ENCODE measurements at regions not wholly inside any gene's neighbourhood (a gene's known extent, or its start where the extent isn't known, plus 50 kb on each side); places are given as distances from the start of the nearest gene placed in this dataset.

- DNase-seq (ENCODE audit: low spot score) = no peak
Measured at GRCh38 chr4:17336986-17337385, 174.9 kb downstream of the QDPR start.

- peak; percentile 33 for DNase-seq (ENCODE audit: low spot score)
Measured at GRCh38 chr4:17336524-17336961, 175.3 kb downstream of the QDPR start.

GRCh38 chr4:17336069-17336468, 175.8 kb downstream of the QDPR start:
- DNase-seq (ENCODE audit: low spot score) = no peak

- DNase-seq (ENCODE audit: low spot score) = no peak
Measured at GRCh38 chr4:17335371-17335770, 176.5 kb downstream of the QDPR start.

GRCh38 chr4:17332478-17332877, 179.4 kb downstream of the QDPR start:
- no peak for DNase-seq (ENCODE audit: low spot score)

GRCh38 chr4:17329046-17329445, 182.8 kb downstream of the QDPR start:
- no peak for DNase-seq (ENCODE audit: low spot score)

- DNase-seq (ENCODE audit: low spot score) = no peak
Measured at GRCh38 chr4:17328141-17328815, 183.6 kb downstream of the QDPR start.

- no peak for DNase-seq (ENCODE audit: low spot score)
Measured at GRCh38 chr4:17327591-17327990, 184.3 kb downstream of the QDPR start.

GRCh38 chr4:17326756-17327155, 185.1 kb downstream of the QDPR start:
- DNase-seq (ENCODE audit: low spot score) = no peak

- DNase-seq (ENCODE audit: low spot score) = no peak
Measured at GRCh38 chr4:17325098-17325497, 186.8 kb downstream of the QDPR start.

GRCh38 chr4:17324386-17324830, 187.5 kb downstream of the QDPR start:
- DNase-seq (ENCODE audit: low spot score) = peak; percentile 22

GRCh38 chr4:17323554-17324385, 188.1 kb downstream of the QDPR start:
- no peak for DNase-seq (ENCODE audit: low spot score)

- DNase-seq (ENCODE audit: low spot score) = no peak
Measured at GRCh38 chr4:17322514-17322913, 189.4 kb downstream of the QDPR start.

GRCh38 chr4:17320046-17320445, 191.8 kb downstream of the QDPR start:
- no peak for DNase-seq (ENCODE audit: low spot score)

GRCh38 chr4:17317526-17317925, 194.4 kb downstream of the QDPR start:
- DNase-seq (ENCODE audit: low spot score) = no peak

GRCh38 chr4:17316566-17316965, 195.3 kb downstream of the QDPR start:
- no peak for DNase-seq (ENCODE audit: low spot score)

GRCh38 chr4:17315459-17315858, 196.4 kb downstream of the QDPR start:
- no peak for DNase-seq (ENCODE audit: low spot score)

GRCh38 chr4:17313194-17313593, 198.7 kb downstream of the QDPR start:
- no peak for DNase-seq (ENCODE audit: low spot score)

GRCh38 chr4:17310269-17310652, 201.6 kb downstream of the QDPR start:
- no peak for DNase-seq (ENCODE audit: low spot score)

GRCh38 chr4:17309567-17310268, 202.2 kb downstream of the QDPR start:
- no peak for DNase-seq (ENCODE audit: low spot score)

- no peak for DNase-seq (ENCODE audit: low spot score)
Measured at GRCh38 chr4:17301869-17302268, 210.0 kb downstream of the QDPR start.

GRCh38 chr4:17301266-17301665, 210.6 kb downstream of the QDPR start:
- DNase-seq (ENCODE audit: low spot score) = no peak

All from mucosa of gallbladder (tissue), 1 donor.